CD4-positive, alpha-beta T cell treated with Interferon gamma for 1 hour (primary cell): ENCODE measurements at regions not wholly inside any gene's neighbourhood (a gene's known extent, or its start where the extent isn't known, plus 50 kb on each side); places are given as distances from the start of the nearest gene placed in this dataset.

Experiments used
- DNase-seq: peaks from one replicate; pipeline ENCODE4 v3.0.0-alpha.2; 2020

DNA sequence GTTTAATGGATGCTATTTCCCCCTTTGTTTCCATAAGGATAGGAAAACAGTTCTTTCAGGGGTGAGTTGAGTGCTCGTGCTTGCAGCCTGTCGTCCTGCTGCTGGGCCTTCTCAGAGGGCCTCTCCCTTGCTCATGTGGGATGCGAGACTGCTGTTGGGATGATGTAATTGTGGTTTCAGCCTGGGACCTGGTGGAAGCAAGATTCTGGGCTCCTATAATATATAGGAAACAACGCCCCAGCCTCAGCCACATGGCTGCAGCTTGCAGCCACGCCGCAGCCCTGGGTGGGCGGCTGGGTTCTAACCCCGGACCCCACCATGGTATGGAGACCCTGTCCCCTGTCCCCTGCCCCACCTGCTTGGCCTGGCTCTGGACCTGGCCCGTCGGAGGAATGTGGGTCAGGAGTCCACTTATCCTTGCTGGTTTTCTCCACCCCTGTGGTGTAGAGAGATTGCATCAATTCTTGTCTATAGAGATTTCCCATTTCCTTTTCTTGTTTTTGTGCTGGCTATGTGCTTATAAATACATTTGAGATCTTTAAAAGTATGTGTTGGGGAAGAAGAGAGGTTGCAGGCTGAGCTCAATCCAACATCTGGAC is 357.8 kb downstream of the SIPA1L2 start:
- no peak for DNase-seq

DNA sequence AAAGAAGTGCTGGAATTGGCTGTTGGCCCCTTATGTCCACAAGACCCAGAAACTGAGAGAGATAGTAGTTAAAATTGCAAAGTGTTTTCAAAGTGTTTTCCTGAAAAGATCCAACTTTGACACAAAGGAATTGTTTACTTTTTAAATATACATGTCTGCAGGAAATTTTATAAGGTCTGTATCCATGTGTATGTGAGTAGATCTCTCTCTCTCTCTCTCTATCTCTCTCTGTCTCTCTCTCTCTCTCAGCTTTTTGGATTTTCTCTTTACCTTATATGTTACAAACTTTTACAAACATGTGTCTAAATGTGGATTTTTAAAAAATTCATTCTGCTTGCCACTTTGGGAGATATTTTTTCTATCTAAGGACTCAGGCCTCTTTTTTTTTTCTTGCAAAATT is 358.6 kb downstream of the SIPA1L2 start:
- no peak for DNase-seq

- DNase-seq = no peak
Measured at GRCh38 chr1:232269988-232270387, 359.9 kb downstream of the SIPA1L2 start.

- DNase-seq = no peak
Measured at GRCh38 chr1:232267837-232268598, 361.9 kb downstream of the SIPA1L2 start.

GRCh38 chr1:232267092-232267836 is 362.7 kb downstream of the SIPA1L2 start:
- DNase-seq = no peak

GRCh38 chr1:232263452-232263851 is 366.5 kb downstream of the SIPA1L2 start:
- no peak for DNase-seq

DNA sequence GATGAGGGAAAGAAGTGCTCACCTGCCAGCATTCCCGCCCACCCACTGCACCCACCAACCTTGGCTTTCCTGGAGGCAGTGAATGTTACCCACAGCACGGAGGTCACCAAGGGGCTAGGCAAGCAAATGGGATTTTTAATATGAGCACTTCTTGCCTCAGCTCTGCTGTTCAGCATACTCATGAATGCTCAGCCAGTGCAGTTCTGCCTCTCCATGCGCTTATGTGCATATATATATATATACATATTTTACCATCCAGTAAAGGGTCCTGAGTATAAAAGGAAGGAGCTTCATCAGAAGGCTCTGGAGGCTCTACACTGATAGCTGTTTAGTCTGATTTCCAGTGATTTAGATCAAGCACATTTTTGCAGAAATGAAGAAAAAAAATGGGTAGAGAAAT is 366.9 kb downstream of the SIPA1L2 start:
- DNase-seq = no peak

GRCh38 chr1:232260861-232261260 is 369.1 kb downstream of the SIPA1L2 start:
- no peak for DNase-seq

GRCh38 chr1:232260045-232260444 is 369.9 kb downstream of the SIPA1L2 start:
- no peak for DNase-seq

DNA sequence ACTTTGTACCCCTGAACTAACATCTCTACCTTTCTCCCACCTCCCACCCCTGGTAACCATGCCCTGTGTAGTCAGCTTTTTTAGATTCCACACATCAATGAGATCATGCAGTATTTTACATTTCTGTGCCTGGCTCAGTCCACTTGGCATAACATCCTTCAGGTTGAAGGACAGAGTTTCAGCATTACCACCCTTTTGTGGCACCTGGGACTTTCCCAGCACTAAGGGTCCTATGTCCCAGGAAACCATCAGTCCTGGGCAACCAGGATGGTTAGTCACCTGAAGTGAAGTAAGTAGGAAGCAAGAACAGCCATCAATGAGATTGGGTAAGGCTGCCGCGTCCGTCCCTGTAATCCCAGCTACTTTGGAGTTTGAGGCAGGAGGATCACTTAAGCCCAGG is 370.6 kb downstream of the SIPA1L2 start:
- no peak for DNase-seq

DNA sequence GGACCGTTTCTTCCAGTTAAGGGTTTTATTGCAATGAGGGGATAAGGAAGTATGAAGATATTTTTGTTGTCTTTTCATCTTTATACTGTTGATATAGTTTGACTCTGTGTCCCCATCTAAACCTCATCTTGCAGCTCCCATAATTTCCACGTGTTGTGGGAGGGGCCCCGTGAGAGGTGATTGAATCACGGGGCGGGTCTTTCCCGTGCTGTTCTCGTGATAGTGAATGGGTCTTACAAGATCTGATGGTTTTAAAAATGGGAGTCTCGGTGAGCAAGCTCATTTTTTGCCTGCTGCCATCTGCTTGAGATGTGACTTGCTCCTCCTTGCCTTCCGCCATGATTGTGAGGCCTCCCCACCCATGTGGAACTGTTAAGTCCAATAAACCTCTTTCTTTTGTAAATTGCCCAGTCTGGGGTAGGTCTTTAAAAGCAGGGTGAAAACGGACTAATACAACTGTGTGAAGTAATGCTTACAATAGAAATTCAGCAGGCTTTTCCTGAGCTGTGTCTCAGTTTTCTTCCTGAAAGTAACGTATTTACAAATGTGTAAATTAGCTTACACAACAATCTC is 377.3 kb downstream of the SIPA1L2 start:
- no peak for DNase-seq

GRCh38 chr1:232250838-232251237 is 379.1 kb downstream of the SIPA1L2 start:
- DNase-seq = no peak

DNA sequence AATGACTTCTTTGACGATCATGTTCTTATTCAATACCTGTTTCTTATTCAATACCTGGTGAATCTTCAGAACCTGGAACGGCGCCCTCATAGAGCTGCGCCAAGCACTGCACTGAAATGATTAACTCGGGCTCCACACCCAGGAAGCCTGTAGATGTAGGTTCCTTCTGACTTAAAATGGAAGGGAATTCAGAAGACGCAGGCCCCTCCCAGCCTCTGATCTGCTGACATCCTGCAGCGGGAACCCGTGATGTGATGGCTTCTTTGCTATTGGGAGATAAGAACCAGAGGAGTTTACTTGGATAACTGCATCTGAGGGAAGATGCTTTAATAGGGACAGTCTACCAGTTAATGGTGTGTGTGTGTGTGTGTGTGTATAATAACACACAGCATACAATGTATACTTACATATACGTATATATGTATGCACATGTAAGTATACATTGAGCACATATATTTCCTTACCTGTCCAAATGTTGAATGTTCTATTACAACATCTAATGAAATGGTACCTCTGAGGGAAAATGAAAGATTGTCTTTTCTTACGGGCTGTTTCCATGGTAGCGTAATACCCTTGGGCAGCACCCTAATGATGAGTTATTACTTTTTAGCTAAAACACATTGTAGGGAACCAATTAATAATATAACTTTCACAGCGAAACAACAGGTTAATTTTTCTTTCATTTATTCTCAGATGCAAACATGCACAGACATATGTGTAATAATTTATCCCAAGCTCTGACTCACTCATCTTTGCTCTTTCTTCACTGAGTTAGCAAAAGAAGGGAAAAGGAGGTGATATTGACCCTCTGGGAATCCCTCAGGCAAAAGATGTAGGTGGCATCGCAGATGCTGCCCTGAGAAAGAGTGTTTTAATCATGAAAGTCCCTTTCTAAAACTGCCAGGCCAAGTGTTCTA is 379.8 kb downstream of the SIPA1L2 start:
- DNase-seq = no peak

DNA sequence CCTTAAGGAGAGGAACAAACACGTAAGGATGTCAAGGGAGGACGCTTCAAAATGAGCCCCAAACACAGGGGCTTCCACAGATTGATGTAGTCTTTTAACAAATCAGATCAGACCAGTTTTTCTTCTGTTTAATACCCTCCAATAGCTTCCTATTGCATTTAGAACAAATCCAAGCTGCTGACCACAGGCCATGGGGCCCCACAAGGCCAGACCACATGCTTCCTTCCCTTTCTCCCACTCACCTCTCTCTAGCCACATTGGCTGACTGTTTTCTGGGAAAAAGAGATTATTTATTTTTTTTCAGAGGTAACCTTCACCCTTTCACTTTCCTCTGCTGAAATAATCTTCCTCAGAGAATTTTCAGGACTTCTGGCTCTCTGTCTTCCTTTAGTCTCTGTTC is 380.6 kb downstream of the SIPA1L2 start:
- no peak for DNase-seq

DNA sequence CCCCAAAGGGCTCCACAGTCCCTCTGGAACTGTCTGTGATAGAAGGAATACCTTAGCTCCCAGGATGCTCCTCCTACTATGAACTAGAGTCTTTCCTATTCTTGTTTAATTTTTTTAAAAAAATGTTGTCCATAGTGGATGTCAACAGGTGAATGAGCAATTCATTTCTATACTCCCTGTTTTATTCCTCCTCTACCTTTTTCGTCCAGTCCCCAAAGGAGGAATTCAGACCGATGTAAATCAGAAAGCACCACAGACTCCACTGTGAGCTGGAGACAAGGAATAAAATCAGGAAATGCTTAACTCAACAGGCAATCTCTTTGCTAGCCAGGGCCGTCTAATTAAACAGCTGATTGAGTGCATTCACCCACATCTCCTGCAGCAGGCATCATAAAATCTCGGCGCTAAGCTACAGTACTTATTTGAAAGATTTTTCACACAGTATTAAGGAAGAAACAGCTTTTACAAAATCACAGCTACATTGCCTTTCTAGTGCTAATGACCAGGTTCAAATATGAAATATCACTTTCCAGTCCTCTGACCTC is 381.6 kb downstream of the SIPA1L2 start:
- DNase-seq = no peak

GRCh38 chr1:232247669-232248068 is 382.3 kb downstream of the SIPA1L2 start:
- no peak for DNase-seq

- DNase-seq = no peak
Measured at GRCh38 chr1:232244426-232244825, 385.5 kb downstream of the SIPA1L2 start.

DNA sequence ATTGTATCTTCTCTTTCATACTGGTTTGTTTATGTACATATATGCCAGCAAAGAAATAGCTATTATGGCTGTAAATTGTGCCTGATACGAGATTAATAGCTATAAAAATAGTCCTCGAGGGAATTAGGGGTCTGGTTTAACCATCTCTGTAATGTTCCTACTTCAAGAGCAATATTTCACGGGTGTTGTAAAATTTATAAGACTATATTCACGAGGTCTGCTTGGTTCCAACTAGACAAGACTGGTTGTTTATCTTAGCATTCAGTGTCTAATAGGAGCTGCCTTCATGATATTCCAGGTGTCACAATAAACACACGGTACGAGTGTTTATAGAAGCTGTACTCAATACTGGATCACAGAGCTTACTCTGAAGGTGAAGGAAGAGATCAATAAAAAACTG is 389.9 kb downstream of the SIPA1L2 start:
- DNase-seq = no peak

GRCh38 chr1:232239522-232239921 is 390.4 kb downstream of the SIPA1L2 start:
- no peak for DNase-seq

DNA sequence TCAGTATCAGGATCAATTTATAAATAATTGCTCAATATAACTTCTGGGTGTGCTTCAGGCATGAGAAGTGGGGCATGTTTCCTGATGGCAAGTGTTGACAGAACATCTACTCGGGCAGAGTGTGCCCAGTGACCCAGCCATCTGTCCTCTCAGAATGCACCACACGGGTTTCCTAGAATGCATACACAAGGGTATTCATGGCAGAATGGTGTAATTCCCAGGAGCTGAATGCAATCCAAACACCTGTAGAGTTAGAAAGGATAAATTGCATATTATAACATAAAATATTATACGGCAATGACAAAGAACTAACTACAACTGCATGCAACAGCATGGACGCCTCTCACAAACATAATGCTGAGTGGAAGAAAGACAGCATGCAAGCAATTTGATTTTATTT is 391.9 kb downstream of the SIPA1L2 start:
- no peak for DNase-seq

- DNase-seq = no peak
Measured at GRCh38 chr1:232227306-232227705, 402.6 kb downstream of the SIPA1L2 start.

- no peak for DNase-seq
Measured at GRCh38 chr1:232226197-232226712, 403.7 kb downstream of the SIPA1L2 start.
